ENCODE measurements at regions not wholly inside any gene's neighbourhood (a gene's known extent, or its start where the extent isn't known, plus 50 kb on each side); places are given as distances from the start of the nearest gene placed in this dataset.
A peak's percentile ranks its signal among the peaks of the same experiment; 100 is the strongest.

GRCh38 chr4:188930822-188931221 is 791.6 kb downstream of the TRIML1 start:
- peak; percentile 31 for DNase-seq (ENCODE audit: low read depth)
- no peak overlapping the region for H3K4me3 ChIP-seq (ENCODE audit: control insufficient read depth, low read depth, low read length)

GRCh38 chr4:188934320-188934962 is 795.2 kb downstream of the TRIML1 start:
- peak; percentile 89 for DNase-seq (ENCODE audit: low read depth)
- no peak overlapping the region for H3K4me3 ChIP-seq (ENCODE audit: control insufficient read depth, low read depth, low read length)
- TF ChIP-seq CTCF (conservative IDR thresholded peaks at IDR 0.05; ENCODE audit: control insufficient read depth, insufficient read depth, low read depth, low read length): no peak

More at GRCh38 chr4:188930822-188931221, 791.6 kb downstream of the TRIML1 start:
- TF ChIP-seq CTCF (conservative IDR thresholded peaks at IDR 0.05; ENCODE audit: control insufficient read depth, insufficient read depth, low read depth, low read length): no peak

- no peak overlapping the region for H3K4me3 ChIP-seq (ENCODE audit: control insufficient read depth, low read depth, low read length)
- DNase-seq (ENCODE audit: low read depth): peak; percentile 100
- TF ChIP-seq CTCF (conservative IDR thresholded peaks at IDR 0.05; ENCODE audit: control insufficient read depth, insufficient read depth, low read depth, low read length): no peak
These were observed 802.4 kb downstream of the TRIML1 start for GRCh38 chr4:188941524-188942119.

GRCh38 chr4:188942606-188943005 is 803.4 kb downstream of the TRIML1 start:
- no peak for TF ChIP-seq CTCF (conservative IDR thresholded peaks at IDR 0.05; ENCODE audit: control insufficient read depth, insufficient read depth, low read depth, low read length)
- no peak overlapping the region for H3K4me3 ChIP-seq (ENCODE audit: control insufficient read depth, low read depth, low read length)
- DNase-seq (ENCODE audit: low read depth): peak; percentile 16

GRCh38 chr4:188949596-188949995 is 810.4 kb downstream of the TRIML1 start:
- no peak for DNase-seq (ENCODE audit: low read depth)
- TF ChIP-seq CTCF (conservative IDR thresholded peaks at IDR 0.05; ENCODE audit: control insufficient read depth, insufficient read depth, low read depth, low read length): no peak
- no peak overlapping the region for H3K4me3 ChIP-seq (ENCODE audit: control insufficient read depth, low read depth, low read length)

GRCh38 chr4:188955066-188955465 is 815.8 kb downstream of the TRIML1 start:
- H3K4me3 ChIP-seq (ENCODE audit: control insufficient read depth, low read depth, low read length): no peak overlapping the region
- DNase-seq (ENCODE audit: low read depth): no peak
- no peak for TF ChIP-seq CTCF (conservative IDR thresholded peaks at IDR 0.05; ENCODE audit: control insufficient read depth, insufficient read depth, low read depth, low read length)
